GM18907 (cell line): ENCODE measurements at regions not wholly inside any gene's neighbourhood (a gene's known extent, or its start where the extent isn't known, plus 50 kb on each side); places are given as distances from the start of the nearest gene placed in this dataset.

Source experiments
- ATAC-seq: cut with Tn5 transposase; IDR thresholded peaks from one replicate; pipeline ENCODE4 v1.9.1; 2021; ENCODE audit warnings: mild to moderate bottlenecking, moderate library complexity; ENCODE audit not compliant: unreplicated experiment

GRCh38 chr3:9301091-9301490 lies 51.6 kb upstream of the SRGAP3 start:
- ATAC-seq: no peak

DNA sequence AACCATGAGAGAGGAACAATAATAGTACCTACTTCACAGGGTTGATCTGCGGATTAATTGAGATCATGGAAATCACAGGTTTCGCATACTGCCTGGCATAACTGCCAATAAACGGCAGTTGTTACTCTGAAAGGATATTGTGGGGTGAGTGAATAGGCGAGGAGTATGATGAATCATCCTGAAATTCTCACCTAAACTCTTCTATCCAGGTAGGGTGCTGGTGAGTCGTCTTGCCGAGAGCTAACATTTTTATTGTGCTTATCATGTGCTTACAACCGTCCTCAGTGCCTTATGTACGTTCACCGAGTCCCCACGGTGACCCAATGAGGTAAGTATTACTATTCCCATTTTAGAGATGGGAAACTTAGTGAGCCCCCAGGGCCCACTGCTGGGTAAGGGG lies 52.4 kb upstream of the SRGAP3 start:
- ATAC-seq: no peak

GRCh38 chr3:9302425-9303181 lies 53.2 kb upstream of the SRGAP3 start:
- peak; percentile 95 for ATAC-seq

DNA sequence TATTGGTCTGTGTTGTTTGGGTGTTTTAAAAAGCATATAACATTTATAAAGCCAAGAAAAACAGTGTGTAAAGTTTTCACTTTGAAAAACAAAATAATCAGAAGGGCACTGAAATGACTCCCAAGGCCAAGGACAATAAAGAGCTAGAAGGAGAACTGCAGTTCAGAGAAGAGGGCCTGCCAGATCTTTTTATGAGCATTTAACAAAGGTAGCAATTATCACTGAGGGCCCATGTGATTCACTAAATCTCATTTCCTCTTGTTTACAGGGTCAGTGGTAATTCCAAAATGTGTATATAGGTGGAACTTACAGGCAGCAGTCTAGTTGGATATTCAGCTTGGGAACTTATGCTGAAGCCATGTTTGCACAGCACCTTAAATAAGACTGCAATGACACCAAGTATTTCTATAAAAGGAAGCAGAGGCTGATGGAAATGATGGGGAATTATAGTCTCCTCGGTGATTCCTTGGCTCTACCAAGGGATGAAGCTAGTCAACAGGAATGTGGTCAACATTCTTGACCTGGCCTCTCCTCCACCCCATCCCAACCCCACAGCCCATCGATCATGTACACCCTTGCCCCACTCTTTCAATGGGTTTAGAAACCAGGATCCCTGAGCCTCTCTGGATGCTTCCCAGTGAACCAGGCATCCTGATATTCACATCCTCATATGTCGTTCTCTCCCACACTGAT lies 54.4 kb upstream of the THUMPD3 start:
- ATAC-seq: no peak

GRCh38 chr3:9310043-9310442 lies 52.8 kb upstream of the THUMPD3 start:
- no peak for ATAC-seq

DNA sequence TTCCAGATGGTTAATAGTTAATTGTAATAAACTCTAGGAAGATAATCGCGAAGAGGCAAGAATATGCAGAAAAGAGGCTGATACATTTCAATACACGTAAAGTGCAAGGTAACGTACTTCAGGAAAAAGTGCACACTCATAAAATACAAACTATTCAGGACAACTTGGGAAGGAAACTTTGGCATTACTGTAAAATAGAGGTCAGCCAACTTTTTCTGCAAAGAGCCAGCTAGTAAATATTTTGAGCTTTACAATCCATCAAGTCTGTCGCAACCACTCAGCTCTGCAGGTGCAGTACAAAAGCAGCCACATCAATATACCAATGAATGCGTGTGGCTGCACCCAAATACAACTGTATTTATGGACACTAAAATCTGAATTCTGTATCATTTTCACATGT lies 51.6 kb upstream of the THUMPD3 start:
- ATAC-seq: no peak
